Mucosa of stomach (tissue), 1 donor: ENCODE measurements at regions not wholly inside any gene's neighbourhood (a gene's known extent, or its start where the extent isn't known, plus 50 kb on each side); places are given as distances from the start of the nearest gene placed in this dataset.
A peak's percentile ranks its signal among the peaks of the same experiment; 100 is the strongest.

Experiments
- H3K27me3 ChIP-seq: one replicate; pipeline ENCODE4 v1.7.0; 2013; ENCODE audit warnings: mild to moderate bottlenecking, low read length; ENCODE audit not compliant: control insufficient read depth, insufficient read depth
- H3K36me3 ChIP-seq: one replicate; pipeline ENCODE4 v1.7.0; 2013; ENCODE audit warnings: low read length; ENCODE audit not compliant: control insufficient read depth, insufficient read depth
- H3K4me1 ChIP-seq: one replicate; pipeline ENCODE4 v1.7.0; 2013; ENCODE audit warnings: mild to moderate bottlenecking, low read length; ENCODE audit not compliant: control insufficient read depth, insufficient read depth
- H3K4me3 ChIP-seq: one replicate; pipeline ENCODE4 v1.7.0; 2013; ENCODE audit warnings: low read length
- H3K9ac ChIP-seq: one replicate; pipeline ENCODE4 v1.7.0; 2013; ENCODE audit warnings: mild to moderate bottlenecking, low read length, moderate library complexity
- H3K9me3 ChIP-seq: one replicate; pipeline ENCODE4 v1.7.0; 2013; ENCODE audit warnings: mild to moderate bottlenecking, low read length, moderate library complexity; ENCODE audit not compliant: control insufficient read depth
- donor health status: Pancreatic carcinoma.

DNA sequence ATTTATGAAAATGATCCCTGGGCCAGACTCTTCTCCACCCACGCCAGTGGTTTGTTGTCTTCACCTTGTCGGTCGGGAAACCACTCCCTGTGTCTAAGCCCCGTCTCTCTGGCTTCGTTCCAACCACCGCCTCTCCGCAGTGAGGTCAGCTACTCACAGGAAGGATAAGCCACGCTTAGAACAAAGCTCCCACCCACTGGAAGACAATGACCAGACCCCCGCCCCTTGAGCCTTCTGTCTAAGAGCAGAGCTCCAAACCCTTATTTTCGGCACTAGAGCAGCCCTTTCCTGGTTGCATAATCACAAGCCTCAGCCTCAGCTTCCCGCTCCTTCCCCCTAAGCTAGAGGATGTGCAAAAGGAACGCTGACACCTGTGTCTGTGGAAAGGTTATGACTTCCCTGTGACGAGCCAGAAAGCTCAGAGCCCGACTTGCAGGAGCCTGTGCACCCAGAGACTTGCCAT is 114.9 kb upstream of the MEF2A start:
- Histone ChIP-seq H3K9me3 (no peaks in the 10 kb centered on the region), H3K27me3 (no peaks in the 10 kb centered on the region), H3K9ac (no peak overlapping the region), H3K36me3 (no peaks in the 10 kb centered on the region), H3K4me1 (peaks cover 57% of the 10 kb centered on the region), H3K4me3 (no peak overlapping the region)

DNA sequence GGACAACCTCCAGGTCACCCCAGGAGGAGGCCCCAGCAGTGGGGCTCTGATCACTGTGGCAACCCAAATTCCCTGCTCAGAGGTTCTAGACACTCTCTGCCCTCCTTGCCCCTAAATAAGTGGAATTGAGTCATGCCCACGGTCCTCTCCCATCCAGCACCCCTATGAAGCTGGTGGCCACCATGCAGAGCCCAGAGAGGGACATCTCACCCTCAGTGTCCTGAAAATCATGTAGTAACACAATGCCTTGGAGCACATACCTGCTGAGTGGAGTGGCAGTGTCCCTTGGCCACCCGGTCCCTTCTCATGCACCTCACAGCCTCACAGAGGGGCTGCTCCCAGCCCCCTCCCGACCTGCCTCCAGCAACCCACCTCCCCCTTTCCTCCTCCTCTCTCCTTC is 114.3 kb upstream of the MEF2A start:
- H3K36me3 ChIP-seq = no peaks in the 10 kb centered on the region
- H3K4me3 ChIP-seq = no peak overlapping the region
- no peak overlapping the region for H3K9ac ChIP-seq
- no peaks in the 10 kb centered on the region for H3K9me3 ChIP-seq
- H3K27me3 ChIP-seq = no peaks in the 10 kb centered on the region
- H3K4me1 ChIP-seq = peaks cover 58% of the 10 kb centered on the region

DNA sequence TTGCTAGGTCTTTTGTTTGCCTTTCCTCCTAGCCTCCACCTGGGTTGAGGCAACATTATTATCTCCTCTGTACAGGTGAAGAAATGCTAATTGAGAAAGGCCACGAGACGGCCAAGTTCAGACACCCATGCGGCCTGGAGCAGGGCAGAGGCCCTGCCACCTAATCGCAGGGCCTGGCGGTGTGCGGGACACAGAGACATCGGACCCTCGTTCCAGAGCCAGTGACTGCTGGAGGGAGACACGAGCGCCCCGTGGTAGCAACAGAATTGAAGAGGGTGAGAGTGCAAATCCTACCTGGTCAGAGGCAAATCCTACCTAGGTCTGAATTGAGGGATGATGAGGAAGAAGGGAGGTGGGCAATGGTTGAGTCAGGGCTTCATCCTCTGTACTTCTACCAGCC is 113.8 kb upstream of the MEF2A start:
- Histone ChIP-seq H3K4me1 (peaks cover 58% of the 10 kb centered on the region), H3K9ac (peak overlapping the region; percentile 1), H3K27me3 (no peaks in the 10 kb centered on the region), H3K4me3 (no peak overlapping the region), H3K9me3 (no peaks in the 10 kb centered on the region), H3K36me3 (no peaks in the 10 kb centered on the region)

DNA sequence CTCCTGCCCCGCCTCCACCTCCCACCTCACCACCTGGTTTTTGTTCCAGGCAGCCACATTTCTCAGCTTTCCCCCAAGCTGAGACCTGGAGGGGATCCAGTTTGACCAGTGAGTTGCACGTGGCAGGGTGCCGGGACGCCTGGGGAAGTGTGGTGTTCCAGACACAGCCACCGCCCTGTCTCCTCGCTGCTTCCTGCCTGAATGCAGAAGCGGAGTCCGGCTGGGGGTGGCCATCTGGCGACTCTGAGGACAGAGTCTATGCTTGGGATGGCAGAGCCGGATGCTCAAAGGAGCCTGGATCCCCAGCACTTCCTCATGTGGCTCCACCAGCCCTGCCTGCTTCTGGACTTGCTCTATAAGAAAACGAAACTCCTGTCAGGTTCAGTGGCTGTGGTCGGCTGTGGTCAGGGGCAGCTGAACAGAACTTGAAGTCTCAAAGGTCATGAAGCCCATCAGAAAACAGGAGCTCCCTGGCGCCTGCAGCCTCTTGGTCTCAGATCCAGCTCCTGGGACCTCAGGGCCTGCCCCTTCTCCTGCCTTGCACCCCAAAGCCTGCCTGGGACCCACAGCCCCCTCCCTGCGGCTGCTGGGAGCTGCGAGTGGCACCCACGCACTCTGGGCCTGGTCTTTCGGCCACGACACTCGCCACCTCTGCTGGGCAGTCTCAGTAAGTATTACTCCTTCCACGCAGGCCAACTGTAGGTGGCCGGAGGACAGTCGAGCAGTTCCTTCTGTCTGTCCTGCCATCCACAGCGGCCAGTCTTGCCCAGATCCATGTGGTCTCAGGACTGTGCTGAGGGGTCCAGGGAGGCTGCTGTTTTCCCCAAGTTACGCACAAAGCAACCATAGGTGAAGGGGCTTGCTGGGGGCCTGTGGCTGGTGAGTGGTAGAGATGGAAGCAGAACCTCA is 112.8 kb upstream of the MEF2A start:
- Histone ChIP-seq H3K9me3 (no peaks in the 10 kb centered on the region), H3K9ac (peak overlapping the region; percentile 1), H3K4me1 (peaks cover 58% of the 10 kb centered on the region), H3K27me3 (no peaks in the 10 kb centered on the region), H3K4me3 (no peak overlapping the region), H3K36me3 (no peaks in the 10 kb centered on the region)

DNA sequence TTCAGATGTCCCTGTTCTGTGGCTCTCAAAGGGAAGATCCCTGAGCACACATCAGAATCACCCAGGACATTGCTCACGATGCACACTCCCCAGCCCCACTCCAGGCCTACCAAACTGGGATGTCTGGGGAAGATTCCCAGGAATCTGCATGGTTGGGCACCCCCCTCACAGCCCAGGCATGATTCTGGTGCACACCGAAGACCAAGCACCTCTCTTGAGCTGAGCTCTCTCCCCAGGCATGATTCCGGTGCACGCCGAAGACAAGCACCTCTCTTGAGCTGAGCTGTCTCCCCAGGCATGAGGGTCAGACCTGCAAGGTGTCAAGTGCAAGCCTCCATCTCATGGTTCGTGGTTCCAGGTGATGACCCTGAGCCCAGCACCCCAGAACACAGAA is 112.2 kb upstream of the MEF2A start:
- H3K27me3 ChIP-seq = no peaks in the 10 kb centered on the region
- H3K4me3 ChIP-seq = no peak overlapping the region
- peaks cover 58% of the 10 kb centered on the region for H3K4me1 ChIP-seq
- H3K9me3 ChIP-seq = no peaks in the 10 kb centered on the region
- no peak overlapping the region for H3K9ac ChIP-seq
- no peaks in the 10 kb centered on the region for H3K36me3 ChIP-seq

DNA sequence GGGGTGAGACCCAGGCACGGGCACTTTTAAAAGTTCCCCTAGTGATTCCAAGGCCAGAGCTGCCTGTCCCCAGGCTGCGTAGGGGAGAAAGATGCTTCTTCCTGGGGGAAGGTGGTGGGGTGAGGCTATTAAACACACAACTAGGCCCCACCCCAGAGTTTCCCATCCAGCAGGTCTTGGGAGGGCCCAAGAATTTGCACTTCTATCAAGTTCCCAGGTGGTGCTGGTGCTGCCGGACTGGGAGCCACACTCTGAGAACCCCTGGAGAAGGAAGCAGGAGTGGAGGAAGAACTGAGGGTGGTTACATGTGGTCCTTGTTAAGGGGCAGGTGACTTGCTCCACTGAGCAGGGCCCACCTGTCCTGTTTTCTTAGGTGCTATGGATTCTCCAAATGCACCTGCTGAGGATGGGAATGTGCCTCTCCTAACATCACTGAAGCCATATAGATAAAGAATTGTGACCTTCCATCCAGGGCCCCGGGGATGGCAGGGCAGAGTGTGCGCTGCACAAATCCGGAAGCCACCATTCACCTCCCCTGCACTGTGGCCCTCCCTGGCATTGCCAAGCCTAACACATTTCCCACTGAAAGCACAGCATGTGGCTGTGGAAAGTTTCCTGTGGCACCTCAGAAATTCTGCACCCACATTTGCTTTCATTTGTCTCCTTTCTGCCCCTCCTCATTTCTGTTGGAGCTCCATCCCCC is 111.5 kb upstream of the MEF2A start:
- H3K4me3 ChIP-seq = no peak overlapping the region
- H3K9me3 ChIP-seq = no peaks in the 10 kb centered on the region
- H3K9ac ChIP-seq = peak overlapping the region; percentile 63
- H3K36me3 ChIP-seq = no peaks in the 10 kb centered on the region
- H3K4me1 ChIP-seq = peaks cover 58% of the 10 kb centered on the region
- H3K27me3 ChIP-seq = no peaks in the 10 kb centered on the region

DNA sequence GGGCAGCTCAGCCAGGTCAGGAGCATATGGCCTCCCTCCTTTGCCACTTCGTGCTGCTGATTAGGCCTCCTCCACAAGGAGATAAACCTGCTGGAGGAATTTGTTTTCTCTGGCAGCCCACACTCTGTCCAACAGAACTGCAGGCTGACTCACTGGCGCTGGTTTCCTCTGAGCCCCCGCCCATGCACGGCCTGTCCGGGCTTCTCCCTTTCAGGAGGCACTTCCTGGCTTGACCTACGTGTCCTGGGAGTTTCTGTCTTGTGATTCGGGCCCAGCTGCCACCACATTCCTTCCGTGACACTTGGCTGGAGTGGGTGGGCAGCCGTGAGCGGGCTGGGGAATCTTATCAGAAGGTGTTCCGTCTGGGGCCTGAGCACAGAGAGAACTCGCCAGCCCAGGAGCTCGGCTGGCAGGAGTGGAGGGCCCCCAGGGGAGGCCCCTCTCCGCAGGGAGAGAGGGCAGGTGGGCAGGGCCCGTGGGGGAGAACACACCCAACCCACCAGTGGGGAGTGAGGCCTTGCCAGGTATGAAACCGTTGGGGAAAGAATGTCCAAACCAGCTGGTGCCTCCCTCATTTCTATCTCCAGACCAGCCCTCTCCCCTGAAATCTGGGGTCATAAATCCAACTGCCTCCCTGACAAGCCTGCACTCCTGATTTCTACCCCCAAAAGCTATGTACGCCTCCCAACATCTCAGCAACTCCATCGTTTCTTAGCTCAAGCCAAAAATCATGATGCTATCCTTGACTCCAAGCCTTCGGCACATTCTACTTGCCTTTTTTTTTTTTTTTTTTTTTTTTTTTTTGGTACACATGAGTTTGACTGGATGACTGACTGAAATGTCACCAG is 110.6 kb upstream of the MEF2A start:
- Histone ChIP-seq H3K9ac (peak overlapping the region; percentile 63), H3K4me1 (peaks cover 58% of the 10 kb centered on the region), H3K27me3 (no peaks in the 10 kb centered on the region), H3K36me3 (no peaks in the 10 kb centered on the region), H3K4me3 (no peak overlapping the region), H3K9me3 (no peaks in the 10 kb centered on the region)

DNA sequence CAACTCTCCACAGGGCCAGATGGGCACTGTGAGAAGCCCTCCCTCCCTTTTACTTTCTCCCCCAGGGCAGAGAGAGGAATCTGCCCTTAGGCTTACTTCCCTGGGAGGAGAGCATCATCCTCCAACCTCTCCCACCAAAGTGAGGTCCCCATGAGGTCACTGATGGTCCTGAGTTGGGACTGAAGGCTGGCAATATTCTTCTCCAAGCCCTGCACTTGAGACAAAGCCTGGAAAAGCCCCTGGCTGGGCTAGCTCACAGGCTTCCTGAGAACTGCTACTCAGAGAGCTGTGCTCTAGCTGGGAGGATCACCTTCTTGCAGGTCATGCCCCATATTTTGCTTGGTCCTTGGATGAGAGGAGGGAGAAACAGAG is 110.0 kb upstream of the MEF2A start:
- Histone ChIP-seq H3K4me3 (no peak overlapping the region), H3K27me3 (no peaks in the 10 kb centered on the region), H3K9ac (peak overlapping the region; percentile 63), H3K9me3 (no peaks in the 10 kb centered on the region), H3K4me1 (peaks cover 52% of the 10 kb centered on the region), H3K36me3 (no peaks in the 10 kb centered on the region)

DNA sequence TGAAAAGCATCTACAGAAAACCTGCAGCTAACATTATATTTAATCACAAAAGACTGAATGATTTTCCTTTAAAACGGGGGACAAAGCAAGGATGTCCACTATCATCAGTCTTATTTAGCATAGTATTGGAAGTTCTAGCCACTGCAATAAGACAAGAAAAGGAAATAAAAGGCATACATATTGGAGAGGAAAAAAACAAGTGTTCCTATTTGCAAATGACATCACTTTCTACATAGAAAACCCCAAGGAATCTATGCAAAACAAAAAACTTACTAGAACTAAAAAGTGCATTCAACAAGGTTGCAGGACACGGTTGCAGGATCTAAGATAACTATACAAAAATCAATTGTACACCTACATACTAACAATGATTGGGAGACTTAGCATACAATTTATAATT is 101.6 kb upstream of the MEF2A start:
- Histone ChIP-seq H3K4me3 (no peak overlapping the region), H3K36me3 (no peaks in the 10 kb centered on the region), H3K4me1 (no peaks in the 10 kb centered on the region), H3K9ac (no peak overlapping the region), H3K9me3 (no peaks in the 10 kb centered on the region), H3K27me3 (no peaks in the 10 kb centered on the region)

DNA sequence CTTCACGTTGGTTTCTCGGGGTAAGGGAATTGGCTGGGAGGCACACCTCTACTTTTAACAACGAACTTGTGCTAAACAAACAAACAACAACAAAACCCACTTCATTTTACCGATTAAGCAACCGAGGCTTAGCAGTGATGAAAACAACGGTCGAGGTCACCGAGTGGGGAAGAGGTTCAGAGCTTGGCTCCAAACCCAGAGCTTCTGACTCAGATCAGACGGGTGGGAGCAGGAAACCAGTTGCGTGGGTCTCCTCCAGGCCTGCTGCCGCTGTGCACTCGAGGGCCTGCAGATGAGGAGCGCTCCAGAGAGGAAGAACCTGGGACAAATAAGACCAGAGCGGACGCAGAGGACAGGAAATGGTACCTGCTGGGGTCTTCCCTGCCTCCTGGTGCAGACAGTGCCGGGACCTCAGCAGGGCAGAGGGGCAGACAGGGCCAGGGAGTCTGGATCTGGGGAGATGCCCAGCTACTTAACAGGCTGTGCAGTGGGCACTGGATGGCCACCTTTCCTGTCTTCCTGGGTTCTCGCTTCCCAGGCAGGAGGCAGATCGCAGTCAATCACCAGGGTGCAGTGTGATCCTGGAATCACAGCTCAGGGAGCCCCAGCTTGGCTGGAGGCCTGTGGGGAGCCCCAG is 99.0 kb upstream of the MEF2A start:
- H3K9ac ChIP-seq = no peak overlapping the region
- H3K4me3 ChIP-seq = no peak overlapping the region
- no peaks in the 10 kb centered on the region for H3K36me3 ChIP-seq
- no peaks in the 10 kb centered on the region for H3K4me1 ChIP-seq
- H3K27me3 ChIP-seq = no peaks in the 10 kb centered on the region
- no peaks in the 10 kb centered on the region for H3K9me3 ChIP-seq

DNA sequence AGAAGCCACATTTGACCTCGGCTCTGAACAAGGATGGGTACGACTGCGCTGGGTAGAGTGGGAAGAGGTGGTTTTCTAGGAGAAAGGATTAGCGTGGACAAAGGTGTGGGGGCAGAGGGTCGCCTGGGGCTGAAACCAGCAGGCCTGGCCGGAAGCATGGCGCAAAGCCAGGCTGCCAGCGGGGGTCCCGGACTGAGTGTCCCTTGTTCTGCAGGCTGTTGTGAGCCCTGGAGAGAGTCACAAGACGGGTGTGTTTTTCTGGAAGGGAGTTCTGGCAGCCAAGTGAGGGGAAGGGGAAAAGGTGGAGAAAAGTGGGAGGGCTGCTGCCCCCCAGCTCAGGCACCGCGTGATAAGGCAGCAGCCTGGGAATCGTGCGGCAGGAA is 98.5 kb upstream of the MEF2A start:
- Histone ChIP-seq H3K4me3 (no peak overlapping the region), H3K9me3 (no peaks in the 10 kb centered on the region), H3K4me1 (peaks cover 4% of the 10 kb centered on the region), H3K9ac (no peak overlapping the region), H3K36me3 (no peaks in the 10 kb centered on the region), H3K27me3 (no peaks in the 10 kb centered on the region)
